KMS-11 (cell line): ENCODE measurements at regions not wholly inside any gene's neighbourhood (a gene's known extent, or its start where the extent isn't known, plus 50 kb on each side); places are given as distances from the start of the nearest gene placed in this dataset.

ENCODE experiments used
- H2AFZ ChIP-seq: fragments of 200-600 bp; sonication (generic); 2 replicates; pipeline ENCODE4 v1.6.1; 2016; ENCODE audit warnings: antibody characterized with exemption, mixed run types, low read depth
- H3K27ac ChIP-seq: fragments of 200-600 bp; sonication (generic); 2 replicates; pipeline ENCODE4 v1.6.1; 2016; ENCODE audit warnings: mild to moderate bottlenecking, mixed run types
- H3K27me3 ChIP-seq: fragments of 200-600 bp; sonication (generic); 2 replicates; pipeline ENCODE4 v1.6.1; 2017; ENCODE audit warnings: mild to moderate bottlenecking, low read depth, mixed run types, moderate library complexity; ENCODE audit not compliant: insufficient read depth
- H3K36me3 ChIP-seq: fragments of 200-600 bp; sonication (generic); 2 replicates; pipeline ENCODE4 v1.6.1; 2017; ENCODE audit warnings: mild to moderate bottlenecking, mixed run types; ENCODE audit not compliant: insufficient read depth
- H3K4me1 ChIP-seq: fragments of 200-600 bp; sonication (generic); 2 replicates; pipeline ENCODE4 v1.6.1; 2016; ENCODE audit warnings: mild to moderate bottlenecking, low read depth, mixed run types; ENCODE audit not compliant: poor library complexity, severe bottlenecking
- H3K4me2 ChIP-seq: fragments of 200-600 bp; sonication (generic); 2 replicates; pipeline ENCODE4 v1.7.0; 2016; ENCODE audit warnings: mild to moderate bottlenecking, mixed run types
- H3K4me3 ChIP-seq: fragments of 200-600 bp; sonication (generic); IDR thresholded peaks from 2 replicates; pipeline ENCODE4 v1.6.1; 2017; ENCODE audit warnings: low read depth, low read length, mixed read lengths; ENCODE audit not compliant: insufficient read depth
- H3K79me2 ChIP-seq: fragments of 200-600 bp; sonication (generic); 2 replicates; pipeline ENCODE4 v1.6.1; 2016; ENCODE audit warnings: low read depth, mixed run types; ENCODE audit not compliant: insufficient read depth
- H3K9ac ChIP-seq: fragments of 200-600 bp; sonication (generic); 2 replicates; pipeline ENCODE4 v1.6.1; 2016; ENCODE audit warnings: mild to moderate bottlenecking, mixed run types
- H4K20me1 ChIP-seq: fragments of 200-600 bp; sonication (generic); 2 replicates; pipeline ENCODE4 v1.6.1; 2016; ENCODE audit warnings: mild to moderate bottlenecking, mixed run types; ENCODE audit not compliant: insufficient read depth
- CTCF ChIP-seq: fragments of 200-600 bp; sonication (generic); conservative IDR thresholded peaks from 2 replicates; pipeline ENCODE4 v1.6.1; 2017; ENCODE audit warnings: low read depth, mild to moderate bottlenecking, antibody characterized with exemption, low read length, moderate library complexity, mixed read lengths

- Histone ChIP-seq H4K20me1 (no peaks in the 10 kb centered on the region), H3K4me2 (no peak overlapping the region), H3K79me2 (no peaks in the 10 kb centered on the region), H3K27me3 (no peaks in the 10 kb centered on the region), H3K4me3 (no peak overlapping the region), H3K27ac (no peak overlapping the region), H2AFZ (no peak overlapping the region), H3K9ac (no peak overlapping the region), H3K4me1 (no peaks in the 10 kb centered on the region), H3K36me3 (no peaks in the 10 kb centered on the region)
- no peak for TF ChIP-seq CTCF
Observed at GRCh38 chr3:132164469-132165092, 129.8 kb upstream of the CPNE4 start.

- Histone ChIP-seq H3K27ac (no peak overlapping the region), H4K20me1 (no peaks in the 10 kb centered on the region), H2AFZ (no peak overlapping the region), H3K4me3 (no peak overlapping the region), H3K27me3 (no peaks in the 10 kb centered on the region), H3K79me2 (no peaks in the 10 kb centered on the region), H3K4me1 (no peaks in the 10 kb centered on the region), H3K9ac (no peak overlapping the region), H3K4me2 (no peak overlapping the region), H3K36me3 (no peaks in the 10 kb centered on the region)
- TF ChIP-seq CTCF, result no peak
Observed at GRCh38 chr3:132167870-132168269, 133.1 kb upstream of the CPNE4 start.

DNA sequence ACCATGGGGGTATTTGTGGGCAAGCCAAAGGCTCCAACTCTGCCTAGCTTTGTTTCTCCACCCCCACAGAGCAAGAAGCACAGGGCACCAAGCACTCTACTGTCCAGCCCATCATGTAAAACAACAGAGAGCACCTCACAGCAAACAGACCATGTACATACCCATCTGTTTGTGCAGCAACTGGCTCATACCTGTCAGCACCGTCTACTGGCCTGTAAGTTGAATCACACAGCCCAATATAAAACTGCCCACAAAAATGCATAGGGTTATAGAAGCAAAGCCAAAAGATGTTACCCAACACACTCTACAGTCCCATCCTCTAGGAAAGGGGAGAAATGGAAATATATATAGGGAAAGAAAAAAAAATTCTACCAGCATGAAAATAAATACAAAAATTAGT lies 139.7 kb upstream of the CPNE4 start:
- no peaks in the 10 kb centered on the region for H3K27me3 ChIP-seq
- no peaks in the 10 kb centered on the region for H4K20me1 ChIP-seq
- H3K4me1 ChIP-seq, result no peaks in the 10 kb centered on the region
- H3K4me3 ChIP-seq, result no peak overlapping the region
- no peaks in the 10 kb centered on the region for H3K79me2 ChIP-seq
- no peak overlapping the region for H3K4me2 ChIP-seq
- no peak overlapping the region for H3K27ac ChIP-seq
- H3K9ac ChIP-seq, result no peak overlapping the region
- TF ChIP-seq CTCF, result no peak
- no peaks in the 10 kb centered on the region for H3K36me3 ChIP-seq
- no peak overlapping the region for H2AFZ ChIP-seq

GRCh38 chr3:132180337-132180791 lies 136.8 kb upstream of the ACP3 start:
- H3K27ac ChIP-seq, result no peak overlapping the region
- no peak overlapping the region for H3K4me3 ChIP-seq
- H3K4me2 ChIP-seq, result no peak overlapping the region
- H3K36me3 ChIP-seq, result no peaks in the 10 kb centered on the region
- H4K20me1 ChIP-seq, result no peaks in the 10 kb centered on the region
- H3K79me2 ChIP-seq, result no peaks in the 10 kb centered on the region
- H3K27me3 ChIP-seq, result no peaks in the 10 kb centered on the region
- H3K4me1 ChIP-seq, result no peaks in the 10 kb centered on the region
- peak; percentile 80 for TF ChIP-seq CTCF
- no peak overlapping the region for H3K9ac ChIP-seq
- H2AFZ ChIP-seq, result peak overlapping the region; percentile 25; the same call in 1 of the 2 replicates
